GM11168 (cell line): ENCODE measurements at regions not wholly inside any gene's neighbourhood (a gene's known extent, or its start where the extent isn't known, plus 50 kb on each side); places are given as distances from the start of the nearest gene placed in this dataset.
"Not testable (repeated sequence)": the region's sequence is repeated elsewhere in the genome, so short reads cannot be mapped to it uniquely, and the experiment has no call there.

Experiments used
- in situ Hi-C: fragments of 300-500 bp; cut with MboI; formaldehyde crosslinking; loops from one replicate; pipeline ENCODE4 v1.12.0; 2022; ENCODE audit warnings: low sequenced_read_pairs; ENCODE audit not compliant: unreplicated experiment

- in situ Hi-C loops, result no loop called here
These were observed 52.9 kb upstream of the IMP4 start for GRCh38 chr2:130289780-130290179.

DNA sequence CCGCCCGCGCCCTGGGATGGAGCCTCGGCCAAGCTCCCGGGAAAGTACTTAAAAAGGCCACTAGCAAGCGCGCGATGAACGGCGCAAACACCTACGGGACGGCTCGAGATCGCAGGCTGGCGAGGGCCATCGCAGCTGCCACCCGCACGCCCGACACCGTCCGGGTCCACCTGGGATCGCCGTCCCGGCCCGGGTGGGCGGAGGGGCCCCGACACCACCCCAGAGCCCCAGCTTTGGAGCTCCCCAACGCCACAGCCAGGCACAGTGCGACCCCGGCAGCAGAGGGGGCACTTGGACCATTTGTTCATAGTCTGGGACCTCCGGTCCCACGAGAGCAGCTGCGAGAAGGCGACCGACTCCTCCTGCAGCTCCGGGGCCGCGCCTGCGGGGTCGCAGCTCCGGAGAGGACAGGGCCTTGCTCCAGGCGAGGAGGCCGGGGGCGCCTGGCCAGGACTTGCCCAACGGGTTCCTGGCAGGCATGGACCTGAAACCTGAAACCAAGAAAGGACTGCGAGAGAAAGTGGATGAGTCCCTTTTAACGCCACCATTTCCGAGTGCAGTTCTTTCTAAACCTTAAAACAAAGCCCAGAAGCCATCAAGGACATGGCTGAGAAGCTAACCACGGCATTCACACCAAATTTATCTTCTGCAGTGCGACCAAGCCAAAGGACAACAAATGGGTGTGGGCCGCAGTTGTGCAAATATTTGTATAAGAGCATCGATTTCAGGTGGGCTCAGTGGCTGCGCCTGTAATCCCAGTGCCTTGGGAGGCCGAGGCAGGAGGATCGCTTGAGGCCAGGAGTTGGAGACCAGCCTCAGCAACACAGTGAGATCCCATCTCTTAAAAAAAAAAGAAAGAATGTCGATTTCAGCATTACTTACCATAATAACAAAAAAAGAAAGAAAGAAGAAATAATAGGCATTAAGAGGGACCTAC, 54.0 kb upstream of the IMP4 start:
- in situ Hi-C loops, result no loop called here

GRCh38 chr2:130287656-130288026, 55.1 kb upstream of the IMP4 start:
- in situ Hi-C loops, result no loop called here

DNA sequence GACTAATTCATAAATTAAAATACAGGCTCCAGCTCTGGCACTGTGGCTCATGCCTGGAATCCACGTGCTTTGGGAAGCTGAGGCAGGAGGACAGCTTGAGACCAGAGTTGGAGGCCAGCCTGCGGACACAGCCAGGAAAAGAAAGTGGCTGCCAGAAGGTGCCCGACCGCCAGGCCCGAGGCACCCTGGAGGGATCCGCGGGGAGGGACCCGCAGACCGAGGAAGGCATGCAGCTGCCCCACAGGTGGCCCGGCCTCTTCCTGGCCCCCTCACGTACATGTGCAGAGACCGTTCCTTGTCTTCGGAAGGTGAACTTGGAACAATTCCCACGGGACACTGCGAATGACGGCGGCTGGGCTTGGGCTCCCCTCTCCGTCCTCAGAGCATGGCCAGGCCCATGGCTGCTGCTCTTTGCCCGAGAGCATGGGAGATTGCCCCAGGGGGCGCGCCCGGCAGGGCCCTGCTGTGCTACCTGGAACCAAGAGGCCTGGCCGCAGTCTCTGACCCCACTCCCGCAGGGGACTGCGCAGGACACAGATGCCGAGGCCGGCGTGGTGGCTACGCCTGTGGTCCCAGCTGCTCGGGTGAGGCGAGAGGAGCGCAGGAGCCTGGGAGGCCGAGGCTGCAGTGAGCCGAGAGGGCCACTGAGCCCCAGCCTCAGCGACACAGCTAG, 55.6 kb upstream of the IMP4 start:
- in situ Hi-C loops, result no loop called here

- in situ Hi-C loops, result loop anchor here (5.0 kb wide), 1 partner anchor 1084 kb away; no protein-coding TSS in a partner anchor
These were observed 59.3 kb upstream of the IMP4 start for GRCh38 chr2:130283341-130283869.

DNA sequence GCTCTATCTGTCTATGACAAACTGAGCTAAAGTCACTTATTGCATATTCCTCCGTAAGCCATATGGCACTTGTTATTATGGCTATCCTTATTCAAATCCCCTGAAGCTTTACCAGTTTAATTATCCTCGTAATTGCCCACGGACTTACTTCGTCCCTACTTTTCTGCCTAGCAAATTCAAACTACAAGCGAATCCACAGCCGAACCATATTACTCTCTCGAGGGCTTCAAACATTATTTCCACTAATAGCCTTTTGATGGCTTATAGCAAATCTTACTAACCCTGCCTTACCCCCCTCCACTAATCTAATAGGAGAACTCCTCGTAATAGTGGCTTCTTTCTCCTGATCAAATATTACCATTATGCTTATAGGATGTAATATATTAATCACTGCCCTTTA, 63.1 kb upstream of the IMP4 start:
- in situ Hi-C loops, result not testable (repeated sequence)

DNA sequence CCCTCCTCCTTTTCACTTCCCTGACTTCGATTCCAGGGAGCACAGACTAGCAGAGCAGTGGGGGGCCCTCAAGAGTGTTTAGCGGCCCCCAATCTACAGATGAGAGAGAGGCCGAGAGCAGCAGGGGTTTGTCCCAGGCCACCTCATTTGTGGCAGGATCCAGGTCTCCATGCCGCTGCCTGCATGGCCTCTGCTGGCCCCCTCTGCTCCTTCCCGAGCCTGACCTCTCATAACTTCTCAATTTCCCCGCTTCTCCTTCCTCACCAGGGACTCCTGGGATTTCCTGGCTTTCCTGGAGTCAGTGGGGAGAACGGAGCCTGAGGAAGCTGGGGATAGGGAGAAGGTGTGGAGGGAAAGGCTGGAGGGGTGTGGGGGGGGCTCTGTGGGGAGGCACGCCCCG, 70.1 kb upstream of the TUBA3E start:
- in situ Hi-C loops, result loop anchor here (5.0 kb wide), 1 partner anchor 1124 kb away; no protein-coding TSS in a partner anchor

- in situ Hi-C loops, result loop anchor here (5.0 kb wide), 1 partner anchor 1125 kb away; no protein-coding TSS in a partner anchor
These were observed 69.3 kb upstream of the TUBA3E start for GRCh38 chr2:130267572-130267971.

- in situ Hi-C loops, result loop anchor here (5.0 kb wide), 1 partner anchor 1125 kb away; no protein-coding TSS in a partner anchor
These were observed 68.6 kb upstream of the TUBA3E start for GRCh38 chr2:130266836-130267235.

DNA sequence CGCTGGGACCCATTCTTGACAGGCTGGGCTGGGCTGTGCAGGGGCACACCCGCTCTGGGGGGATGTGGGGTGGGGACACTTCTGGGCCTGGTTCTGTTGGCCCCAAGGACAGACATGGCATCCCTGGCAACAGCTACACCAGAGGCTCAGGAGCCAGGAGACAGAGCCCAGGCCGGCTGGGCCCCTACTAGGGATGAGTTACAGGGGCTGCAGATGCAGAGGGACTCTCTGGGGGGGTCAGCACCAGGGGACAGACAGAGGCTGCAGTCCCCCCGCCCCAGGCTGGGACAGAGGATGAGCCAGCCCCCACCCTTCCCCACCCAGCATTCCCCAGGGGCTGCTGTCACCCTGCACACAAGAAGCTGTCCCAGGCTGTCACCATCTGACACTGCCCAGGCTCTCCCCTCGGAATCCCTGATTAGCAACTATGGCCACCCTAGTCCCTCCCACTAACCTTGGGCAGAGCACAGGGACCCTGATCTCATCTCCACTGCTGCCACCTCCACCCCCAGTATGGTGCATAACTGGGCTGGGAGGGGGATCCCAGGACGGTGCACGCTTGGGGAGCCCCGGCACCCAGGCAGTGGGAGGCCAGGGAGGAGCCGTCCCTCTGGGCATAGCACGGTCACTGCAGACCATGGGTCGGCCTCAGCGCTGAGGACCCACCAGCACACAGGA, 67.5 kb upstream of the TUBA3E start:
- in situ Hi-C loops, result loop anchor here (5.0 kb wide), 1 partner anchor 1127 kb away; no protein-coding TSS in a partner anchor

GRCh38 chr2:130264901-130265320, 66.7 kb upstream of the TUBA3E start:
- in situ Hi-C loops, result loop anchor here (5.0 kb wide), 1 partner anchor 1127 kb away; no protein-coding TSS in a partner anchor

- in situ Hi-C loops, result no loop called here
These were observed 66.3 kb upstream of the TUBA3E start for GRCh38 chr2:130264501-130264900.

GRCh38 chr2:130264046-130264445, 65.8 kb upstream of the TUBA3E start:
- in situ Hi-C loops, result no loop called here

DNA sequence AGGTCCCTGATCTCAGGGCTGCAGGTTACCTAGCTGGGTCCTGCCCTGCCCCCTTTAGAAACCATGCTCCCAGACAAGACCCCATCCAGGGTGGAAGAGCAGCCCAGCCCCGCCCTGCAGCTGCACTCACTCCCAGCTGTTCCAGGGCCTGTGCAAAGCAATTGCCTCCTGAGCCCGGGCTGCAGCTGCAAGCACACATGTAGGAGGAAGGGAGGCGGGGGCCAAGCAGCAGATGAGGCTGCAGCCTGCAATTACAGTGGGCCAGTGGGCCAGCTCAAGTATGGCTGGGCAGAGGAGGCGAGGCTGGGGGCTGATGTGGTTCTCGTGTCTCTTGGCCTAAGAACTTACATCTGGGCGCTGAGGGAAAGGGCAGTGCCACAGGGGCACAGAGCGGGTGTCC, 65.4 kb upstream of the TUBA3E start:
- in situ Hi-C loops, result no loop called here

GRCh38 chr2:130261970-130262760, 63.9 kb upstream of the TUBA3E start:
- in situ Hi-C loops, result no loop called here

DNA sequence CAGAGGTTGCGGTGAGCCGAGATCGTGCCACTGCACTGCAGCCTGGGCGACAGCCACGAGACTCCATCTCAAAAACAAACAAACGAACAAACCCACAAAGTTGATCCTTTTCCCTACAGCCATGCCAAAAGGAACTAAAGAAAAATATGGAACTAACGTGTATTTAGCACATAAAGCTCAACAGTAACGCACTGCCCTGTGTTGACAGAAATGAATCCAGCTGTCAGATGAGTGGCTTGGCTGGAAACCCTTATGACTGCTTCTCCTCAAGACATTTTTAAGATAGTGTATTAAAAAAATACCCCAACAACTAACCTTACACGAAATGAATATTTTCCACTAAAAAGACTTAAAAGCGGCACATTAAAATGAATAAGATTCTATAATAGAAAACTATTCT, 62.9 kb upstream of the TUBA3E start:
- in situ Hi-C loops, result no loop called here

- in situ Hi-C loops, result no loop called here
These were observed 61.4 kb upstream of the TUBA3E start for GRCh38 chr2:130259594-130259993.

- in situ Hi-C loops, result no loop called here
These were observed 60.1 kb upstream of the TUBA3E start for GRCh38 chr2:130258356-130258755.

GRCh38 chr2:130252880-130253645, 54.8 kb upstream of the TUBA3E start:
- in situ Hi-C loops, result no loop called here
